Panc1 (cell line): ENCODE measurements at regions not wholly inside any gene's neighbourhood (a gene's known extent, or its start where the extent isn't known, plus 50 kb on each side); places are given as distances from the start of the nearest gene placed in this dataset.

Experiments
- POLR2AphosphoS5 ChIP-seq: IDR thresholded peaks from 2 replicates; pipeline ENCODE4 v1.6.1; 2012; ENCODE audit warnings: mild to moderate bottlenecking, low read depth, low read length, moderate library complexity
- SIN3A ChIP-seq: IDR thresholded peaks from 2 replicates; pipeline ENCODE4 v1.6.1; 2012; ENCODE audit warnings: low read depth, mild to moderate bottlenecking, low read length, moderate library complexity, borderline replicate concordance; ENCODE audit not compliant: insufficient read depth
- TCF7L2 ChIP-seq: IDR thresholded peaks from 2 replicates; pipeline ENCODE4 v1.6.1; 2011; ENCODE audit warnings: mild to moderate bottlenecking, low read depth, low read length, inconsistent platforms
- TF ChIP-seq, protein P1 (sequence below): fragments of 450-650 bp; IDR thresholded peaks from 2 replicates; pipeline ENCODE4 v1.5.1; 2017; ENCODE audit warnings: mild to moderate bottlenecking
- TF ChIP-seq, protein P2 (sequence below), 2 experiments: IDR thresholded peaks; 2 replicates each; pipeline ENCODE4 v1.6.1; 2011 to 2012; ENCODE audit warnings: low read depth in 2 of 2, control low read depth in 1 of 2, low read length in 1 of 2, mild to moderate bottlenecking in 1 of 2, moderate library complexity in 1 of 2; ENCODE audit not compliant: insufficient read depth in 1 of 2

- TF ChIP-seq, protein P1, sequence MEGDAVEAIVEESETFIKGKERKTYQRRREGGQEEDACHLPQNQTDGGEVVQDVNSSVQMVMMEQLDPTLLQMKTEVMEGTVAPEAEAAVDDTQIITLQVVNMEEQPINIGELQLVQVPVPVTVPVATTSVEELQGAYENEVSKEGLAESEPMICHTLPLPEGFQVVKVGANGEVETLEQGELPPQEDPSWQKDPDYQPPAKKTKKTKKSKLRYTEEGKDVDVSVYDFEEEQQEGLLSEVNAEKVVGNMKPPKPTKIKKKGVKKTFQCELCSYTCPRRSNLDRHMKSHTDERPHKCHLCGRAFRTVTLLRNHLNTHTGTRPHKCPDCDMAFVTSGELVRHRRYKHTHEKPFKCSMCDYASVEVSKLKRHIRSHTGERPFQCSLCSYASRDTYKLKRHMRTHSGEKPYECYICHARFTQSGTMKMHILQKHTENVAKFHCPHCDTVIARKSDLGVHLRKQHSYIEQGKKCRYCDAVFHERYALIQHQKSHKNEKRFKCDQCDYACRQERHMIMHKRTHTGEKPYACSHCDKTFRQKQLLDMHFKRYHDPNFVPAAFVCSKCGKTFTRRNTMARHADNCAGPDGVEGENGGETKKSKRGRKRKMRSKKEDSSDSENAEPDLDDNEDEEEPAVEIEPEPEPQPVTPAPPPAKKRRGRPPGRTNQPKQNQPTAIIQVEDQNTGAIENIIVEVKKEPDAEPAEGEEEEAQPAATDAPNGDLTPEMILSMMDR = no peak
- TF ChIP-seq POLR2AphosphoS5 = no peak
- no peak for TF ChIP-seq TCF7L2
- TF ChIP-seq SIN3A = no peak
- TF ChIP-seq, protein P2, sequence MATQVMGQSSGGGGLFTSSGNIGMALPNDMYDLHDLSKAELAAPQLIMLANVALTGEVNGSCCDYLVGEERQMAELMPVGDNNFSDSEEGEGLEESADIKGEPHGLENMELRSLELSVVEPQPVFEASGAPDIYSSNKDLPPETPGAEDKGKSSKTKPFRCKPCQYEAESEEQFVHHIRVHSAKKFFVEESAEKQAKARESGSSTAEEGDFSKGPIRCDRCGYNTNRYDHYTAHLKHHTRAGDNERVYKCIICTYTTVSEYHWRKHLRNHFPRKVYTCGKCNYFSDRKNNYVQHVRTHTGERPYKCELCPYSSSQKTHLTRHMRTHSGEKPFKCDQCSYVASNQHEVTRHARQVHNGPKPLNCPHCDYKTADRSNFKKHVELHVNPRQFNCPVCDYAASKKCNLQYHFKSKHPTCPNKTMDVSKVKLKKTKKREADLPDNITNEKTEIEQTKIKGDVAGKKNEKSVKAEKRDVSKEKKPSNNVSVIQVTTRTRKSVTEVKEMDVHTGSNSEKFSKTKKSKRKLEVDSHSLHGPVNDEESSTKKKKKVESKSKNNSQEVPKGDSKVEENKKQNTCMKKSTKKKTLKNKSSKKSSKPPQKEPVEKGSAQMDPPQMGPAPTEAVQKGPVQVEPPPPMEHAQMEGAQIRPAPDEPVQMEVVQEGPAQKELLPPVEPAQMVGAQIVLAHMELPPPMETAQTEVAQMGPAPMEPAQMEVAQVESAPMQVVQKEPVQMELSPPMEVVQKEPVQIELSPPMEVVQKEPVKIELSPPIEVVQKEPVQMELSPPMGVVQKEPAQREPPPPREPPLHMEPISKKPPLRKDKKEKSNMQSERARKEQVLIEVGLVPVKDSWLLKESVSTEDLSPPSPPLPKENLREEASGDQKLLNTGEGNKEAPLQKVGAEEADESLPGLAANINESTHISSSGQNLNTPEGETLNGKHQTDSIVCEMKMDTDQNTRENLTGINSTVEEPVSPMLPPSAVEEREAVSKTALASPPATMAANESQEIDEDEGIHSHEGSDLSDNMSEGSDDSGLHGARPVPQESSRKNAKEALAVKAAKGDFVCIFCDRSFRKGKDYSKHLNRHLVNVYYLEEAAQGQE (IDR thresholded peaks at IDR 0.05; ENCODE audit: insufficient read depth in 1 of 2, low read depth in 2 of 2, low read length in 1 of 2) = no peak
Measured at GRCh38 chr2:164145093-164145987, 409.5 kb upstream of the FIGN start.
